H1 (cell line): ENCODE measurements at regions not wholly inside any gene's neighbourhood (a gene's known extent, or its start where the extent isn't known, plus 50 kb on each side); places are given as distances from the start of the nearest gene placed in this dataset.

Experiments used
- CTCF ChIA-PET: fragments of 300-600 bp; sonication (Branson Sonifier 250); formaldehyde crosslinking; loops from one replicate; lab custom pipeline; 2021; ENCODE audit not compliant: partially characterized antibody; lab: Charles Lee
- POLR2A ChIA-PET: fragments of 300-600 bp; sonication (Branson Sonifier 250); formaldehyde crosslinking; loops from one replicate; lab custom pipeline; 2021; ENCODE audit warnings: inconsistent platforms; ENCODE audit not compliant: partially characterized antibody; lab: Charles Lee
- DNase-seq, 2 experiments: peaks; one replicate each; pipeline versions ENCODE4 v3.0.0 to v3.0.0-alpha.2; 2010 to 2022; ENCODE audit warnings: low spot score in 2 of 2, low read depth in 1 of 2, mixed read lengths in 1 of 2
- FAIRE-seq: peaks from 2 replicates; lab custom pipeline; 2011; peaks lifted over from hg19 to GRCh38; lab: Jason Lieb, UNC
- H2AFZ ChIP-seq: 2 replicates; pipeline ENCODE4 v1.8.1; 2012; ENCODE audit warnings: low read length, inconsistent platforms
- H2AK5ac ChIP-seq: 2 replicates; pipeline ENCODE4 v1.6.1; 2013; ENCODE audit warnings: low read depth, low read length
- H2BK120ac ChIP-seq: replicated peaks from 2 replicates; pipeline ENCODE3; 2013; ENCODE audit warnings: low read depth, low read length, inconsistent platforms
- H2BK12ac ChIP-seq: 2 replicates; pipeline ENCODE4 v1.6.1; 2013; ENCODE audit warnings: low read depth, low read length
- H2BK15ac ChIP-seq: 2 replicates; pipeline ENCODE4 v1.6.1; 2013; ENCODE audit warnings: low read length
- H2BK20ac ChIP-seq: 2 replicates; pipeline ENCODE4 v1.6.1; 2013; ENCODE audit warnings: low read length
- H2BK5ac ChIP-seq: 2 replicates; pipeline ENCODE4 v1.6.1; 2013; ENCODE audit warnings: low read depth, low read length
- H3K14ac ChIP-seq: 2 replicates; pipeline ENCODE4 v1.6.1; 2013; ENCODE audit warnings: inconsistent platforms; ENCODE audit not compliant: insufficient read length
- H3K18ac ChIP-seq: 2 replicates; pipeline ENCODE4 v1.6.1; 2013; ENCODE audit warnings: low read length; ENCODE audit errors: extremely low read depth
- H3K23ac ChIP-seq: 2 replicates; pipeline ENCODE4 v1.6.1; 2013; ENCODE audit warnings: inconsistent platforms; ENCODE audit not compliant: insufficient read length
- H3K23me2 ChIP-seq: 2 replicates; pipeline ENCODE4 v1.6.1; 2013; ENCODE audit warnings: low read depth, low read length
- H3K27ac ChIP-seq: 2 replicates; pipeline ENCODE4 v1.6.1; 2011; ENCODE audit warnings: low read depth, low read length, inconsistent platforms
- H3K27me3 ChIP-seq, 4 experiments: replicated peaks in 1 of 4; 1 replicate in 1 of 4; 2 replicates in 3 of 4; pipeline versions ENCODE4 v1.6.1 to v1.8.1; 2011 to 2013; ENCODE audit warnings: low read length in 3 of 4, mild to moderate bottlenecking in 3 of 4, inconsistent platforms in 2 of 4, mixed read lengths in 2 of 4, moderate library complexity in 1 of 4; ENCODE audit not compliant: control insufficient read depth in 3 of 4, insufficient read depth in 3 of 4; ENCODE audit errors: extremely low read depth in 1 of 4
- H3K36me3 ChIP-seq, 4 experiments: 2 replicates each; pipeline versions ENCODE4 v1.6.1 to v1.8.1; 2011 to 2013; ENCODE audit warnings: mild to moderate bottlenecking in 4 of 4, low read length in 3 of 4, moderate library complexity in 2 of 4, control low read depth in 1 of 4, inconsistent platforms in 1 of 4; ENCODE audit not compliant: insufficient read depth in 4 of 4, control insufficient read depth in 2 of 4
- H3K4ac ChIP-seq: replicated peaks from 2 replicates; pipeline ENCODE3; 2013; ENCODE audit warnings: low read length, low read depth, mixed read lengths, inconsistent platforms; ENCODE audit not compliant: insufficient read length
- H3K4me1 ChIP-seq, 4 experiments: replicated peaks in 1 of 4; 1 replicate in 1 of 4; 2 replicates in 3 of 4; pipeline versions ENCODE4 v1.6.1 to v1.8.1; 2011 to 2013; ENCODE audit warnings: low read length in 3 of 4, inconsistent platforms in 2 of 4, mixed read lengths in 1 of 4; ENCODE audit not compliant: insufficient read depth in 4 of 4, control insufficient read depth in 3 of 4
- H3K4me2 ChIP-seq, 2 experiments: 2 replicates each; pipeline versions ENCODE4 v1.6.1 to v1.8.1; 2011 to 2013; ENCODE audit warnings: low read depth in 2 of 2, low read length in 2 of 2, control low read depth in 1 of 2, inconsistent platforms in 1 of 2, mild to moderate bottlenecking in 1 of 2; ENCODE audit not compliant: insufficient read depth in 1 of 2
- H3K4me3 ChIP-seq, 4 experiments: fragments of 200-600, 300-600 bp in 1 of 4; sonication (generic), shearing (Covaris generic), sonication (Bioruptor Twin) in 1 of 4; 2 replicates each; pipeline versions ENCODE4 v1.5.1 to v1.8.1; 2011 to 2016; ENCODE audit warnings: low read length in 4 of 4, low read depth in 3 of 4, control low read depth in 2 of 4, inconsistent platforms in 2 of 4, mild to moderate bottlenecking in 2 of 4, mixed read lengths in 1 of 4, moderate library complexity in 1 of 4; ENCODE audit not compliant: insufficient read depth in 2 of 4; ENCODE audit errors: extremely low read depth in 1 of 4
- H3K56ac ChIP-seq: replicated peaks from 2 replicates; pipeline ENCODE3; 2013; ENCODE audit warnings: low read depth, mild to moderate bottlenecking, mixed read lengths, low read length, inconsistent platforms; ENCODE audit not compliant: insufficient read length
- H3K79me1 ChIP-seq: 2 replicates; pipeline ENCODE4 v1.6.1; 2013; ENCODE audit warnings: low read depth, low read length, control low read depth
- H3K79me2 ChIP-seq, 2 experiments: 2 replicates each; pipeline versions ENCODE4 v1.6.1 to v1.8.1; 2012 to 2013; ENCODE audit warnings: low read length in 2 of 2, mild to moderate bottlenecking in 2 of 2, inconsistent platforms in 1 of 2; ENCODE audit not compliant: insufficient read depth in 2 of 2, control insufficient read depth in 1 of 2
- H3K9ac ChIP-seq, 4 experiments: replicated peaks in 1 of 4; 1 replicate in 1 of 4; 2 replicates in 3 of 4; pipeline versions ENCODE4 v1.6.1 to v1.8.1; 2011 to 2013; ENCODE audit warnings: low read depth in 3 of 4, low read length in 3 of 4, control low read depth in 2 of 4, mild to moderate bottlenecking in 2 of 4, moderate library complexity in 2 of 4, inconsistent platforms in 1 of 4; ENCODE audit errors: extremely low read depth in 1 of 4
- H3K9me3 ChIP-seq, 2 experiments: 2 replicates each; pipeline versions ENCODE4 v1.6.1 to v1.8.1; 2012 to 2013; ENCODE audit warnings: mild to moderate bottlenecking in 2 of 2, moderate library complexity in 2 of 2, control low read depth in 1 of 2, inconsistent platforms in 1 of 2, low read depth in 1 of 2, low read length in 1 of 2, mixed read lengths in 1 of 2; ENCODE audit not compliant: insufficient read depth in 2 of 2
- H4K20me1 ChIP-seq, 2 experiments: replicated peaks in 1 of 2; 2 replicates each; pipeline versions ENCODE3 to v1.8.1; 2011 to 2013; ENCODE audit warnings: inconsistent platforms in 2 of 2, low read length in 2 of 2, mild to moderate bottlenecking in 1 of 2; ENCODE audit not compliant: insufficient read depth in 2 of 2, control insufficient read depth in 1 of 2
- H4K5ac ChIP-seq: 2 replicates; pipeline ENCODE4 v1.6.1; 2013; ENCODE audit warnings: low read length, low read depth, mixed read lengths, inconsistent platforms; ENCODE audit not compliant: insufficient read length
- H4K8ac ChIP-seq: 2 replicates; pipeline ENCODE4 v1.8.0; 2013; ENCODE audit warnings: mild to moderate bottlenecking, moderate library complexity, low read length, inconsistent platforms; ENCODE audit not compliant: insufficient read depth; ENCODE audit errors: extremely low read depth
- H4K91ac ChIP-seq: replicated peaks from 2 replicates; pipeline ENCODE3; 2013; ENCODE audit warnings: low read length, mixed read lengths, inconsistent platforms; ENCODE audit not compliant: insufficient read length
- CREB1 ChIP-seq: IDR thresholded peaks from 2 replicates; pipeline ENCODE4 v1.6.1; 2012; ENCODE audit warnings: inconsistent platforms
- JUND ChIP-seq: IDR thresholded peaks from 2 replicates; pipeline ENCODE4 v1.6.1; 2011; ENCODE audit warnings: mild to moderate bottlenecking, improper control_type of control experiment, low read length
- RBBP5 ChIP-seq: IDR thresholded peaks from 2 replicates; pipeline ENCODE4 v1.7.1; 2012; ENCODE audit warnings: low read depth, mild to moderate bottlenecking, inconsistent platforms, low read length, moderate library complexity, borderline replicate concordance
- SAP30 ChIP-seq: fragments of 300-600 bp; sonication (generic); IDR thresholded peaks from 2 replicates; pipeline ENCODE4 v1.7.1; 2012; ENCODE audit warnings: low read length, moderate library complexity, mild to moderate bottlenecking, inconsistent platforms; ENCODE audit not compliant: insufficient read depth, insufficient replicate concordance
- TAF1 ChIP-seq: IDR thresholded peaks from 2 replicates; pipeline ENCODE4 v1.6.1; 2011; ENCODE audit warnings: mild to moderate bottlenecking, low read depth, low read length
- ZNF274 ChIP-seq: IDR thresholded peaks from 2 replicates; pipeline ENCODE4 v1.7.0; 2012; ENCODE audit warnings: low read length, borderline replicate concordance; ENCODE audit errors: extremely low read depth

DNA sequence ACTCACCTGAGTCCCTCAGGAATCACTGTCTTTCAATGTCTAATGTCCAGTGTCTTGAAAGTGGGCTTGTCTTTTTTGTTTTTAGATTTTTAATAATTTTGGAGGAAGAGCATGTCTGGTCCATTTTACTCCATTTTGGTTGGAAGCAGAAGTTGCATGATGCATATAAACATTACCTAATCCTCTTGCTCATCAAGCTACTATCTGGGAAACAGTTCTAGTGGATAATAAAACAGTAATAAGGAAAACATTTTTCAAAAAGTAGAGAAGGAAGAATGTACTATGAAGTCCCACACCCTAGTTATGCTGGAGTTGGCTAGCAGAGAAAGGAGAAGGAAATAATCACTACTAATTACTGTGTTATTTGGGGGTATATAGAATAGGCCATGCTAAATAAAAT lies 263.7 kb downstream of the ETAA1 start (continued):
- TF ChIP-seq JUND (no peak), TAF1 (no peak)
- TF ChIP-seq, all 59 proteins: peak for 0

DNA sequence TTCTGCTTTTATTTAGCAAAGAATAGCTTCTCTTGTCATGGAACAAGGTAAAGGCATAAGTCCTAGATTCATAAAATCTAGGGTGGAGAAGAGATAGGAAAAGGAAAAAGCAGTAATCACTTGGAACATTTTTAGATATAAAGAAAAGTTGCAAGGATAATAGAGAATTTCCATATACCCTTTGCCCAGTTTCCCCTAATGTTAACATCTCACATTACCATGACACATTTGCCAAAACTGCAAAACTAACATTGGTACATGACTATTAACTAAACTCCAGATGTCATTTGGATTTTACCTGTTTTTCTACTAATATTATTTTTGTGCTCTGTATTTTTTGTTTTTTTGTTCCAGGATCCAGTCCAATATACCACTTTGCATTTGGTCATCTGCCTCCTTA lies 265.1 kb downstream of the ETAA1 start:
- H3K36me3 ChIP-seq, result no peaks in the 10 kb centered on the region
- H3K23me2 ChIP-seq, result no peaks in the 10 kb centered on the region
- no peak overlapping the region for H3K4me2 ChIP-seq
- DNase-seq, result no peak
- no peak for FAIRE-seq
- no peak overlapping the region for H2AK5ac ChIP-seq
- H4K5ac ChIP-seq, result no peak overlapping the region
- H3K79me1 ChIP-seq, result no peaks in the 10 kb centered on the region
- H3K4ac ChIP-seq, result no peak overlapping the region
- H3K4me1 ChIP-seq, result no peaks in the 10 kb centered on the region
- H2BK20ac ChIP-seq, result no peak overlapping the region
- no peak overlapping the region for H4K8ac ChIP-seq
- no peak overlapping the region for H3K9ac ChIP-seq
- H2BK12ac ChIP-seq, result no peak overlapping the region
- POLR2A ChIA-PET, result no interaction called here
- H3K27ac ChIP-seq, result no peak overlapping the region
- H2BK5ac ChIP-seq, result no peak overlapping the region
- H3K56ac ChIP-seq, result no peak overlapping the region
- no peaks in the 10 kb centered on the region for H4K20me1 ChIP-seq
- H2BK15ac ChIP-seq, result no peak overlapping the region
- no peaks in the 10 kb centered on the region for H3K9me3 ChIP-seq
- H3K27me3 ChIP-seq, result no peaks in the 10 kb centered on the region
- no peak overlapping the region for H3K4me3 ChIP-seq
- no peak overlapping the region for H3K18ac ChIP-seq
- H3K14ac ChIP-seq, result no peak overlapping the region
- no peaks in the 10 kb centered on the region for H3K79me2 ChIP-seq
- no peak overlapping the region for H3K23ac ChIP-seq
- H2BK120ac ChIP-seq, result no peak overlapping the region
- CTCF ChIA-PET, result interaction anchor here (0.6 kb wide), 1 partner anchor 11 kb away, joined by 3 read pairs; no protein-coding TSS in a partner anchor
- no peak overlapping the region for H4K91ac ChIP-seq
- H2AFZ ChIP-seq, result no peak overlapping the region
- TF ChIP-seq ZNF274, result no peak
- TF ChIP-seq CREB1, result no peak
- TF ChIP-seq RBBP5, result no peak
- TF ChIP-seq SAP30, result no peak
